ENCODE measurements at regions not wholly inside any gene's neighbourhood (a gene's known extent, or its start where the extent isn't known, plus 50 kb on each side); places are given as distances from the start of the nearest gene placed in this dataset.
A peak's percentile ranks its signal among the peaks of the same experiment; 100 is the strongest.
"Not testable (repeated sequence)": the region's sequence is repeated elsewhere in the genome, so short reads cannot be mapped to it uniquely, and the experiment has no call there.

- DNase-seq (ENCODE audit: low read depth in 2 of 2), result no peak
Measured at GRCh38 chr5:104512063-104512825, 949.7 kb upstream of the NUDT12 start.

- DNase-seq (ENCODE audit: low read depth in 2 of 2), result peak in 1 of 2 experiments; percentile 1
Measured at GRCh38 chr5:104498281-104498680, 935.7 kb upstream of the NUDT12 start.

- no peak for DNase-seq (ENCODE audit: low read depth in 2 of 2)
Measured at GRCh38 chr5:104494083-104494482, 931.5 kb upstream of the NUDT12 start.

GRCh38 chr5:104472811-104473210, 910.2 kb upstream of the NUDT12 start:
- no peak for DNase-seq (ENCODE audit: low read depth in 2 of 2)

GRCh38 chr5:104456122-104456521, 893.5 kb upstream of the NUDT12 start:
- DNase-seq (ENCODE audit: low read depth in 2 of 2), result no peak

GRCh38 chr5:104452550-104452949, 890.0 kb upstream of the NUDT12 start:
- DNase-seq (ENCODE audit: low read depth in 2 of 2), result no peak

- DNase-seq (ENCODE audit: low read depth in 2 of 2), result not testable (repeated sequence)
Measured at GRCh38 chr5:104451911-104452310, 889.3 kb upstream of the NUDT12 start.

GRCh38 chr5:104444656-104445055, 882.1 kb upstream of the NUDT12 start:
- no peak for DNase-seq (ENCODE audit: low read depth in 2 of 2)

- no peak for DNase-seq (ENCODE audit: low read depth in 2 of 2)
Measured at GRCh38 chr5:104443706-104444105, 881.1 kb upstream of the NUDT12 start.

- peak in 1 of 2 experiments; percentile 27 for DNase-seq (ENCODE audit: low read depth in 2 of 2)
Measured at GRCh38 chr5:104431981-104432380, 869.4 kb upstream of the NUDT12 start.

- DNase-seq (ENCODE audit: low read depth in 2 of 2), result peak; percentile 64 to 76
Measured at GRCh38 chr5:104431002-104431620, 868.5 kb upstream of the NUDT12 start.

- no peak for DNase-seq (ENCODE audit: low read depth in 2 of 2)
Measured at GRCh38 chr5:104429911-104430310, 867.3 kb upstream of the NUDT12 start.

GRCh38 chr5:104421431-104421830, 858.8 kb upstream of the NUDT12 start:
- DNase-seq (ENCODE audit: low read depth in 2 of 2), result no peak

- no peak for DNase-seq (ENCODE audit: low read depth in 2 of 2)
Measured at GRCh38 chr5:104418056-104418455, 855.5 kb upstream of the NUDT12 start.

GRCh38 chr5:104412649-104413240, 850.2 kb upstream of the NUDT12 start:
- no peak for DNase-seq (ENCODE audit: low read depth in 2 of 2)

GRCh38 chr5:104400941-104401340, 838.4 kb upstream of the NUDT12 start:
- no peak for DNase-seq (ENCODE audit: low read depth in 2 of 2)

- no peak for DNase-seq (ENCODE audit: low read depth in 2 of 2)
Measured at GRCh38 chr5:104385906-104386305, 823.3 kb upstream of the NUDT12 start.

GRCh38 chr5:104375345-104375744, 812.8 kb upstream of the NUDT12 start:
- no peak for DNase-seq (ENCODE audit: low read depth in 2 of 2)

- no peak for DNase-seq (ENCODE audit: low read depth in 2 of 2)
Measured at GRCh38 chr5:104372796-104373195, 810.2 kb upstream of the NUDT12 start.

GRCh38 chr5:104372376-104372775, 809.8 kb upstream of the NUDT12 start:
- DNase-seq (ENCODE audit: low read depth in 2 of 2), result no peak

GRCh38 chr5:104370523-104370922, 807.9 kb upstream of the NUDT12 start:
- DNase-seq (ENCODE audit: low read depth in 2 of 2), result no peak

GRCh38 chr5:104367978-104368377, 805.4 kb upstream of the NUDT12 start:
- DNase-seq (ENCODE audit: low read depth in 2 of 2), result no peak

- DNase-seq (ENCODE audit: low read depth in 2 of 2), result no peak
Measured at GRCh38 chr5:104363567-104363966, 801.0 kb upstream of the NUDT12 start.

Measured in fibroblast of skin of left biceps (primary cell).